Loucy (cell line): ENCODE measurements at regions not wholly inside any gene's neighbourhood (a gene's known extent, or its start where the extent isn't known, plus 50 kb on each side); places are given as distances from the start of the nearest gene placed in this dataset.

Source experiments
- H2AFZ ChIP-seq: fragments of 200-600 bp; sonication (generic); 2 replicates; pipeline ENCODE4 v1.6.0; 2016; ENCODE audit warnings: antibody characterized with exemption, mild to moderate bottlenecking, low read length, moderate library complexity
- H3F3A ChIP-seq: fragments of 200-600 bp; 2 replicates; pipeline ENCODE4 v1.6.0; 2016; ENCODE audit warnings: antibody characterized with exemption, low read depth, mild to moderate bottlenecking
- H3K27me3 ChIP-seq: fragments of 200-600 bp; sonication (generic); 2 replicates; pipeline ENCODE4 v1.6.1; 2014; ENCODE audit warnings: low read length, mild to moderate bottlenecking; ENCODE audit not compliant: insufficient read depth, poor library complexity, severe bottlenecking
- H3K36me3 ChIP-seq: fragments of 200-600 bp; sonication (generic); 2 replicates; pipeline ENCODE4 v1.6.1; 2016; ENCODE audit warnings: low read length; ENCODE audit not compliant: insufficient read depth
- H3K4me1 ChIP-seq: fragments of 200-600 bp; sonication (generic); 2 replicates; pipeline ENCODE4 v1.5.1; 2014; ENCODE audit warnings: low read length, mild to moderate bottlenecking; ENCODE audit not compliant: insufficient read depth, poor library complexity, severe bottlenecking
- H3K4me2 ChIP-seq: fragments of 200-600 bp; sonication (generic); 2 replicates; pipeline ENCODE4 v1.6.0; 2014; ENCODE audit warnings: antibody characterized with exemption, low read length, low read depth, mild to moderate bottlenecking; ENCODE audit not compliant: poor library complexity, severe bottlenecking
- H3K4me3 ChIP-seq: fragments of 200-600 bp; sonication (generic); 2 replicates; pipeline ENCODE4 v1.5.1; 2014; ENCODE audit warnings: low read length, mild to moderate bottlenecking, mixed read lengths; ENCODE audit not compliant: poor library complexity, severe bottlenecking
- H3K79me2 ChIP-seq: fragments of 200-600 bp; sonication (generic); 2 replicates; pipeline ENCODE4 v1.6.1; 2014; ENCODE audit warnings: low read length; ENCODE audit not compliant: insufficient read depth
- H3K9ac ChIP-seq: fragments of 200-600 bp; sonication (generic); 2 replicates; pipeline ENCODE4 v1.6.0; 2014; ENCODE audit warnings: mild to moderate bottlenecking, low read depth, low read length, moderate library complexity; ENCODE audit not compliant: poor library complexity, severe bottlenecking
- H3K9me2 ChIP-seq: fragments of 200-600 bp; sonication (generic); replicated peaks from 2 replicates; pipeline ENCODE4 v1.6.1; 2016; ENCODE audit warnings: low read depth, low read length, mixed read lengths
- H3K9me3 ChIP-seq: fragments of 200-600 bp; sonication (generic); 2 replicates; pipeline ENCODE4 v1.6.1; 2014; ENCODE audit warnings: mild to moderate bottlenecking, antibody characterized with exemption, low read length, low read depth; ENCODE audit not compliant: insufficient read depth
- H4K20me1 ChIP-seq: fragments of 200-600 bp; sonication (generic); 2 replicates; pipeline ENCODE4 v1.6.0; 2014; ENCODE audit warnings: antibody characterized with exemption, low read length, mild to moderate bottlenecking; ENCODE audit not compliant: insufficient read depth, poor library complexity, severe bottlenecking
- CTCF ChIP-seq: fragments of 200-600 bp; sonication (generic); conservative IDR thresholded peaks from 2 replicates; pipeline ENCODE4 v1.5.1; 2014; ENCODE audit warnings: mild to moderate bottlenecking, antibody characterized with exemption, low read length
- EZH2phosphoT487 ChIP-seq: fragments of 200-600 bp; IDR thresholded peaks from 2 replicates; pipeline ENCODE4 v1.6.1; 2018; ENCODE audit warnings: antibody characterized with exemption, mild to moderate bottlenecking, moderate library complexity, borderline replicate concordance

GRCh38 chr7:25436413-25436812, 208.1 kb upstream of the NPVF start:
- no peak overlapping the region for H3K9ac ChIP-seq
- H3K4me1 ChIP-seq = no peaks in the 10 kb centered on the region
- no peak overlapping the region for H3K4me2 ChIP-seq
- H3K4me3 ChIP-seq = no peak overlapping the region
- no peaks in the 10 kb centered on the region for H3K36me3 ChIP-seq
- TF ChIP-seq EZH2phosphoT487 (no peak), CTCF (no peak)
- H3K27me3 ChIP-seq = peaks cover 10% of the 10 kb centered on the region
- H3F3A ChIP-seq = no peaks in the 10 kb centered on the region
- no peaks in the 10 kb centered on the region; the same call in 1 of the 2 replicates for H3K9me3 ChIP-seq
- no peaks in the 10 kb centered on the region for H3K9me2 ChIP-seq
- H3K79me2 ChIP-seq = no peaks in the 10 kb centered on the region
- H4K20me1 ChIP-seq = no peaks in the 10 kb centered on the region
- H2AFZ ChIP-seq = no peak overlapping the region

- H3K4me3 ChIP-seq = no peak overlapping the region
- TF ChIP-seq EZH2phosphoT487 = no peak
- TF ChIP-seq CTCF = no peak
Observed at GRCh38 chr7:25437308-25437707, 209.0 kb upstream of the NPVF start.

GRCh38 chr7:25444991-25445390, 216.7 kb upstream of the NPVF start:
- Histone ChIP-seq H3K4me3 (no peak overlapping the region), H3K4me1 (no peaks in the 10 kb centered on the region), H3K36me3 (no peaks in the 10 kb centered on the region), H3K9me2 (no peaks in the 10 kb centered on the region), H3K79me2 (no peaks in the 10 kb centered on the region), H3K4me2 (no peak overlapping the region), H3K9ac (no peak overlapping the region), H2AFZ (no peak overlapping the region), H3K9me3 (peaks cover 10% of the 10 kb centered on the region; the same call in 1 of the 2 replicates), H3K27me3 (no peaks in the 10 kb centered on the region), H4K20me1 (no peaks in the 10 kb centered on the region), H3F3A (no peaks in the 10 kb centered on the region)
- no peak for TF ChIP-seq CTCF
- TF ChIP-seq EZH2phosphoT487 = no peak

More at GRCh38 chr7:25437308-25437707, 209.0 kb upstream of the NPVF start:
- Histone ChIP-seq H4K20me1 (no peaks in the 10 kb centered on the region), H3K9ac (no peak overlapping the region), H3K9me2 (no peaks in the 10 kb centered on the region), H3K27me3 (peaks cover 10% of the 10 kb centered on the region), H3K79me2 (no peaks in the 10 kb centered on the region), H3K36me3 (no peaks in the 10 kb centered on the region), H3K9me3 (no peaks in the 10 kb centered on the region; the same call in 1 of the 2 replicates), H3F3A (no peaks in the 10 kb centered on the region), H2AFZ (no peak overlapping the region), H3K4me2 (no peak overlapping the region), H3K4me1 (no peaks in the 10 kb centered on the region)
